Activated CD8-positive, alpha-beta T cell treated with anti-CD3 and anti-CD28 coated beads for 36 hours (primary cell): ENCODE measurements at regions not wholly inside any gene's neighbourhood (a gene's known extent, or its start where the extent isn't known, plus 50 kb on each side); places are given as distances from the start of the nearest gene placed in this dataset.

Source experiments
- ATAC-seq: fragments of 200-7000 bp; cut with Tn5 transposase; one replicate; pipeline ENCODE4 v1.10.0; 2021; ENCODE audit warnings: mild to moderate bottlenecking, moderate library complexity
- CTCF ChIA-PET: fragments of 350-600 bp; sonication (Branson Sonifier 250); formaldehyde crosslinking; loops from one replicate; lab custom pipeline; 2021; ENCODE audit warnings: antibody characterized with exemption; lab: Charles Lee
- POLR2A ChIA-PET: fragments of 350-600 bp; sonication (Branson Sonifier 250); formaldehyde crosslinking; loops from one replicate; lab custom pipeline; 2021; ENCODE audit warnings: antibody characterized with exemption; lab: Charles Lee
- DNase-seq: peaks from one replicate; pipeline ENCODE4 v3.0.0-alpha.2; 2020
- H3K27ac Mint-ChIP-seq: one replicate; pipeline ENCODE4 v1.8.0; 2021; ENCODE audit warnings: mild to moderate bottlenecking, mixed read lengths
- H3K27me3 Mint-ChIP-seq: one replicate; pipeline ENCODE4 v1.8.0; 2021; ENCODE audit warnings: mixed read lengths
- H3K36me3 Mint-ChIP-seq: one replicate; pipeline ENCODE4 v1.8.0; 2021; ENCODE audit warnings: low read depth, mixed read lengths
- H3K4me1 Mint-ChIP-seq: one replicate; pipeline ENCODE4 v1.8.0; 2021; ENCODE audit warnings: low read depth, mixed read lengths
- H3K4me3 Mint-ChIP-seq: one replicate; pipeline ENCODE4 v1.8.0; 2021; ENCODE audit warnings: mild to moderate bottlenecking, moderate library complexity, mixed read lengths
- H3K9me3 Mint-ChIP-seq: one replicate; pipeline ENCODE4 v1.8.0; 2021; ENCODE audit warnings: mixed read lengths
- CTCF ChIP-seq: fragments of 200-600 bp; IDR thresholded peaks from one replicate; pipeline ENCODE4 v1.8.0; 2022; ENCODE audit warnings: antibody characterized with exemption, mild to moderate bottlenecking
- intact Hi-C: fragments of 100-400 bp; cut with micrococcal nuclease; formaldehyde crosslinking; loops from one replicate; pipeline ENCODE4 v1.10.0; 2022

DNA sequence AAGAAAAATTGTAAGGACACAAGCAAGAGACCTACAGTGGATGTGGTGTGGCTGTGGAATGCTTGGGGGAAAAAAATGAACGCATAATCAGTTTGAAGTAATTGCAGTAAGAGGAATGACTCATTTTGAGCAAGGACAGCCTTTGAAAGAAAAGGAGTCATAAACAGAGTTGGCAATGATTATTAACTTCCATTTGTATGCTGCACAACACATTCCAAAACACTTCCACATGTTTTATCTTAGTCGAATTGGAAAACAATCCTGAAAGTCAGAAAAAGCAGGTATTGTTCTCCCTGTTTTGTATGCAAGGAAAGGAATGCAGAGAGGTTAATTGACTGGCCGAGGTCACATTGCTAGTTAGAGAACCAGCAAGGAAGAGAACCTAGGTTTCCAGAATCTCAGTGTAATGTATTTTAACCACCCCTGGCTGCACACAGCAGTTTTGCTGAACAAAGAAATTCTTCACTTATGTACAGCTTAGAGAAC, 630.0 kb upstream of the MIR17HG start:
- Mint-ChIP-seq H3K36me3 (no peaks in the 10 kb centered on the region), H3K4me1 (no peaks in the 10 kb centered on the region), H3K27me3 (no peaks in the 10 kb centered on the region), H3K27ac (no peak overlapping the region), H3K9me3 (peaks cover 9% of the 10 kb centered on the region), H3K4me3 (no peak overlapping the region)
- CTCF ChIA-PET = no interaction called here
- TF ChIP-seq CTCF = no peak
- intact Hi-C loops = no loop called here
- ATAC-seq (no peak), DNase-seq (no peak)
- POLR2A ChIA-PET = no interaction called here

- no peaks in the 10 kb centered on the region for H3K4me1 Mint-ChIP-seq
Measured at GRCh38 chr13:90719461-90719860, 628.0 kb upstream of the MIR17HG start.

GRCh38 chr13:90721937-90722336, 625.5 kb upstream of the MIR17HG start:
- no peak overlapping the region for H3K27ac Mint-ChIP-seq
- no peak for TF ChIP-seq CTCF
- no peak overlapping the region for H3K4me3 Mint-ChIP-seq
- DNase-seq (no peak), ATAC-seq (no peak)
- ChIA-PET CTCF (no interaction called here), POLR2A (no interaction called here)
- no peaks in the 10 kb centered on the region for H3K27me3 Mint-ChIP-seq
- intact Hi-C loops = no loop called here
- no peaks in the 10 kb centered on the region for H3K36me3 Mint-ChIP-seq
- peaks cover 12% of the 10 kb centered on the region for H3K9me3 Mint-ChIP-seq
- no peaks in the 10 kb centered on the region for H3K4me1 Mint-ChIP-seq

More at GRCh38 chr13:90719461-90719860, 628.0 kb upstream of the MIR17HG start:
- ATAC-seq (no peak), DNase-seq (no peak)
- intact Hi-C loops = no loop called here
- CTCF ChIA-PET = no interaction called here
- H3K36me3 Mint-ChIP-seq = no peaks in the 10 kb centered on the region
- POLR2A ChIA-PET = no interaction called here
- no peaks in the 10 kb centered on the region for H3K27me3 Mint-ChIP-seq
- H3K27ac Mint-ChIP-seq = no peak overlapping the region
- no peak for TF ChIP-seq CTCF
- peaks cover 9% of the 10 kb centered on the region for H3K9me3 Mint-ChIP-seq
- H3K4me3 Mint-ChIP-seq = no peak overlapping the region

GRCh38 chr13:90723381-90723780, 624.1 kb upstream of the MIR17HG start:
- ChIA-PET CTCF (no interaction called here), POLR2A (no interaction called here)
- H3K27me3 Mint-ChIP-seq = no peaks in the 10 kb centered on the region
- TF ChIP-seq CTCF = no peak
- DNase-seq (no peak), ATAC-seq (no peak)
- H3K27ac Mint-ChIP-seq = no peak overlapping the region
- no peak overlapping the region for H3K4me3 Mint-ChIP-seq
- no peaks in the 10 kb centered on the region for H3K36me3 Mint-ChIP-seq
- H3K9me3 Mint-ChIP-seq = peaks cover 8% of the 10 kb centered on the region
- H3K4me1 Mint-ChIP-seq = no peaks in the 10 kb centered on the region
- intact Hi-C loops = no loop called here

DNA sequence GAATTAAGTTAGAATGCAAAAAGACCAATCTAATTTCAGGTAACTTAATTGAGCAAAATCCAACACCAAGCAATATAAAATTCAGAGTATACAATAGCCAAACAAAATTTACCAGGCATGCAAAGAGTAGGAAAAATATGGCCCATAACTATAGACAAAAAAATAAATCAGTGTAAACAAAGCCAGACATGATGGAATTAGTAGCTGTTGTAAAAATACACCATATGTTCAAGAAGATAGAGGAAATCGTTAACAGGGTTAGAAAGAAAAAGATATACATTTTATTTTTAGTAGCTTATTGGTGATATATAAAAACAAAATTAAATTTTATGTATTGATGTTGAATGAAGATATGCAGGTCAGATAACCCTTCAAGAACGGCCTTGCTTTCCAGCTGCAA, 621.1 kb upstream of the MIR17HG start:
- DNase-seq (no peak), ATAC-seq (no peak)
- TF ChIP-seq CTCF = no peak
- no peaks in the 10 kb centered on the region for H3K4me1 Mint-ChIP-seq
- peaks cover 11% of the 10 kb centered on the region for H3K9me3 Mint-ChIP-seq
- no peak overlapping the region for H3K4me3 Mint-ChIP-seq
- ChIA-PET POLR2A (no interaction called here), CTCF (no interaction called here)
- H3K27ac Mint-ChIP-seq = no peak overlapping the region
- H3K36me3 Mint-ChIP-seq = no peaks in the 10 kb centered on the region
- intact Hi-C loops = no loop called here
- no peaks in the 10 kb centered on the region for H3K27me3 Mint-ChIP-seq
